ENCODE measurements at regions not wholly inside any gene's neighbourhood (a gene's known extent, or its start where the extent isn't known, plus 50 kb on each side); places are given as distances from the start of the nearest gene placed in this dataset.

GRCh38 chr3:115498898-115499297, 124.4 kb upstream of the GAP43 start:
- TF ChIP-seq CTCF (conservative IDR thresholded peaks at IDR 0.05; ENCODE audit: low read length): no peak

GRCh38 chr3:115499666-115500065, 123.6 kb upstream of the GAP43 start:
- no peak for TF ChIP-seq CTCF (conservative IDR thresholded peaks at IDR 0.05; ENCODE audit: low read length)
- no peak for DNase-seq (ENCODE audit: low read depth)
- H3K4me3 ChIP-seq (ENCODE audit: low read length): no peak overlapping the region

More at GRCh38 chr3:115498898-115499297, 124.4 kb upstream of the GAP43 start:
- DNase-seq (ENCODE audit: low read depth): no peak
- H3K4me3 ChIP-seq (ENCODE audit: low read length): no peak overlapping the region

GRCh38 chr3:115500795-115501194, 122.5 kb upstream of the GAP43 start:
- H3K4me3 ChIP-seq (ENCODE audit: low read length): no peak overlapping the region
- TF ChIP-seq CTCF (conservative IDR thresholded peaks at IDR 0.05; ENCODE audit: low read length): no peak
- DNase-seq (ENCODE audit: low read depth): no peak

GRCh38 chr3:115502128-115502527, 121.2 kb upstream of the GAP43 start:
- TF ChIP-seq CTCF (conservative IDR thresholded peaks at IDR 0.05; ENCODE audit: low read length): no peak
- no peak for DNase-seq (ENCODE audit: low read depth)
- H3K4me3 ChIP-seq (ENCODE audit: low read length): no peak overlapping the region

GRCh38 chr3:115503394-115503793, 119.9 kb upstream of the GAP43 start:
- TF ChIP-seq CTCF (conservative IDR thresholded peaks at IDR 0.05; ENCODE audit: low read length): no peak
- H3K4me3 ChIP-seq (ENCODE audit: low read length): no peak overlapping the region
- no peak for DNase-seq (ENCODE audit: low read depth)

DNA sequence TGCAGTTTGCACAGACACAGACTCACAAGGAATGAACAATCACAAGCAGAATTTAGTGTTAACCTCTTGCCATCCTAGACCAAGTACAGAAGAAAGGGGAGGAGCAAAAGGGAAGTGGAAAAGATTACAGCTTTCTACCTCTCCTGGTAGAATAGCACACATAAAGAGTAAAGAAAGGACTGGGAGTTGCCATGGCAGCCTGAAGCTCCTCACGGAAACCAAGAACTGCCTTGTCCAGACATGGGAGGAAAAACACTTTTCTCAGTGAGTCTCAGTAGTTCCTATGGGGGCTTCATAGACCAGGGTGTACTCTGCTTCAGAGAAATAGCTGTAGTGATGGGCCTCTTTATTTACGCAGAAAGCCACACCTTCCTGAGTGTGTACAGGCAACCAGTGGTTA, 114.7 kb upstream of the GAP43 start:
- TF ChIP-seq CTCF (conservative IDR thresholded peaks at IDR 0.05; ENCODE audit: low read length): no peak
- no peak for DNase-seq (ENCODE audit: low read depth)
- no peak overlapping the region for H3K4me3 ChIP-seq (ENCODE audit: low read length)

GRCh38 chr3:115512565-115513415, 110.5 kb upstream of the GAP43 start:
- no peak for TF ChIP-seq CTCF (conservative IDR thresholded peaks at IDR 0.05; ENCODE audit: low read length)
- DNase-seq (ENCODE audit: low read depth): peak; percentile 16
- peak overlapping the region; percentile 58 for H3K4me3 ChIP-seq (ENCODE audit: low read length)

Data from AG10803 (cell line).